EL (cell line): ENCODE measurements at regions not wholly inside any gene's neighbourhood (a gene's known extent, or its start where the extent isn't known, plus 50 kb on each side); places are given as distances from the start of the nearest gene placed in this dataset.
A peak's percentile ranks its signal among the peaks of the same experiment; 100 is the strongest.
"Not testable (repeated sequence)": the region's sequence is repeated elsewhere in the genome, so short reads cannot be mapped to it uniquely, and the experiment has no call there.

ENCODE experiments used
- DNase-seq: peaks from one replicate; pipeline ENCODE4 v3.0.0-alpha.2; 2016

GRCh38 chr14:85016496-85016895 lies 513.4 kb upstream of the FLRT2 start:
- DNase-seq = no peak

DNA sequence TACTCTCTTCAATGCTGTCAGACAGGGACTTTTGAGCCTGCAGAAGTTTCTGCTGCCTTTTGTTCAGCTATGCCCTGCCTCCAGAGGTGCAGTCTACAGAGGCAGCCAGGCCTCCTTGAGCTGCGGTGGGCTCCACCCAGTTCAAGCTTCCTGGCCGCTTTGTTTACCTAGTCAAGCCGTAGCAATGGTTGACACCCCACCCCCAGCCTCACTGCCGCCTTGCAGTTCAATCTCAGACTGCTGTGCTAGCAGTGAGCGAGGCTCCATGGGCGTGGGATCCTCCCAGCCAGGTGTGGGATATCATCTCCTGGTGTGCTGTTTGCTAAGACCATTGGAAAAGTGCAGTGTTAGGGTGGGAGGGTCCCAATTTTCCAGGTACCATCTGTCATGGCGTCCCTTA lies 506.1 kb upstream of the FLRT2 start:
- not testable (repeated sequence) for DNase-seq

- DNase-seq = peak; percentile 2
Measured at GRCh38 chr14:85024931-85025330, 505.0 kb upstream of the FLRT2 start.

DNA sequence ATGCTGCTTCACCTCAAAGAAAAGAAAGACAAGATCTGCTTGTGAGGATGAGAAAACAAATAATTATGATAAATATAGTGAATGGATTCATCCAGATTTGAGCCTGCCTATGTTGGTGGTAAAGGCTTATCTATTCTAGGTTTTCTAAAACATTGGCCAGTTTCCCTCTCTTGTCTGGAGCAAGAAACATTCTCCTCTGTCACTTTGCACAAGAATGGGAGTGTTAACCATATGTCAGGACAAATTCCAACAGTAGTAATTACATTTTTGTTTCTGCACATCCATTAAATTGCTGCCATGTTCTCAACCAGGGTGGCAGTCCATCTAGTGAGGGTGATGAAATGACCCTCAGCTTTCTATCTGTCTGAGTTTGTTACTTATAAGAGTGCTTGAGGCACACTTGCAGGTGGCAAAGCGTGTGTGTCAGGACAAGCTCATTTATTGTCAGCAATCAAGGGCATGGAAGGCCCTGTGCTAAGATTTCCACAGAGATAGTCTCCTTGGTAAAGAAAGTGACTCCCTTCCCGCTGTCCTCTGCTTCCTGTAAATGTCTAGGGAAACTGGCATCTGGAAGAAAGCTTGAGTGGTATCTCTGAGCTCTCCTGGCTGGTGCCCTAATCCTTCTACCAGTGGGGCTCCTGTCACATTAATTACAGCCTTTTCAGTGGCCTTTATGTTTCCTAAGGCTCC lies 502.1 kb upstream of the FLRT2 start:
- no peak for DNase-seq

GRCh38 chr14:85037411-85037810 lies 492.5 kb upstream of the FLRT2 start:
- peak; percentile 31 for DNase-seq

DNA sequence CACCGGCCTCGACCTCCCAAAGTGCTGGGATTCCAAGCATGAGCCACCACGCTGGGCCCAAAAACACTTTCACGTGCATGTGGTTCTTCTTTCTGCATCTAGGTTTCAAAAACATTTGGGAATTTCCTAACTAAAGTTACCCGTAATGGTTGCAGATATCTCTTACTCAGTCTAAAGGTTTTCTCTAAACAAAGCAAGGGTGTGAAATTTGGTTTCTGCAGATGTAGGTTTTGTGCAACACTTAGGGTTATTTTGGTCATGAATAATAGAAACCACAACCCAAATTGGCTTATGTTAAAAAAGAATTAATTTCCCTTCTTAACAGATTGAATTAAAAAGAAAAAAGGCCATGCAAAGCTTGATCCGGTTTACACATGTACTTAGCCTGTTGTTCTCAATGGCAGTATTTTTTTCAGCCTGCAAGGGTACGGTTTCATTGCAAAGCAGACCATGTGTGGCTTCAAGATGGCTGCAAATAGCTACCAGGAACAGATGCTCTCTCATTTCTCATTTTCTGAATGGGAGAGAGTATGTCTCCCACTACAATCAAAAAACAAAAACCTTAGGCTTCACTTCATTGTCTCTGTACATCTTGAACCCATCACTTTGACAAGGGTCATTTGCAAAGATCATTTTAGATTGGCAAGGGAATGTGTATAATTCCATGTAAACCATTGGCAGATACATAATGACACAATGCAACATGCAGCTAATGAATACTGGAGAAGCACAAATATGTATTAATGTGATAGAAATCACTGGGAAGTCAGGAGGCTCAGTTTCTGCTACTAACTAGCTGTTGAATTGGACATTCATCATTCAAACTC lies 491.2 kb upstream of the FLRT2 start:
- no peak for DNase-seq

DNA sequence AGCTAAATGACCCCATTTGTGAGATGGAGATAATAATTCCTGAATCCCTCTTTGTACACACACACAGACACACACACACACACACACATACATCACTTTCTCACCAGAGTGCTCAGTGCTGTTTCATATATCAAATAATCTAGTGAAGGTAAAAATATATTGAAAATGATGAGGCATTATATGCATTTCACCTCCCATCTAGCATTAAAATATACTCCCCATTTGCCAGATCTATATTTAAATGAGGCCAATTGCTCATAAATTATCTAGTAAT lies 490.7 kb upstream of the FLRT2 start:
- DNase-seq = no peak

DNA sequence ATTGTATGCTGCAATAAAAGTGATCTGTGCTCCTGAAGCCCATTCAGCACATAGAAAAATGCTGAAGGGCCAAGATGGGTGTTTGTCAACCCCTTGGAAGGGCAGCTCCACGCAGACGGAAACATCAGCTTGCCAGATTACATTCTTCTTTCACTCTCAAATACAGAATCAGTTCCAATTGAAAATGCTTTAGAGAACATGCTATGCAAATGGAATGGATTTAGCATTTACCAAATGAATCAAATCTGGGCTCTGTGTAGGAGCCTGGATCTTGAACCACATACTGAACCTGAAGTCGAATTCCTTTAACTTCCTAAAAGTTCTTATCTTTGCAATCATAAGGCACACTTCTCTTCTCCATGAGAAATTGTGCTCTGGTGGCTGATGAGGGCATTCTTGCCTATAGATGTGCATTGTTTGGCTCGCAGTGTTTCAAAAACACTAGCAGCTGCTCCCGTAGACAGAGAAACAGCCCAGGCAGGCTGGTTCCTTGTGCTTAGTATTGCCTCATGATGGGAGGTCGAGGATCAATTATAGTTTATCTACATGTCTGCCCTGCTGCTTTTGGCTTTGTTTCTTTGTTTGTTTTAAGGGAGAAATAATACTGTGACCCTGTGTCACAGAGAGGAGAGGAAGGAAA lies 489.8 kb upstream of the FLRT2 start:
- DNase-seq = no peak

- no peak for DNase-seq
Measured at GRCh38 chr14:85041618-85042017, 488.3 kb upstream of the FLRT2 start.

- no peak for DNase-seq
Measured at GRCh38 chr14:85042301-85042700, 487.6 kb upstream of the FLRT2 start.

DNA sequence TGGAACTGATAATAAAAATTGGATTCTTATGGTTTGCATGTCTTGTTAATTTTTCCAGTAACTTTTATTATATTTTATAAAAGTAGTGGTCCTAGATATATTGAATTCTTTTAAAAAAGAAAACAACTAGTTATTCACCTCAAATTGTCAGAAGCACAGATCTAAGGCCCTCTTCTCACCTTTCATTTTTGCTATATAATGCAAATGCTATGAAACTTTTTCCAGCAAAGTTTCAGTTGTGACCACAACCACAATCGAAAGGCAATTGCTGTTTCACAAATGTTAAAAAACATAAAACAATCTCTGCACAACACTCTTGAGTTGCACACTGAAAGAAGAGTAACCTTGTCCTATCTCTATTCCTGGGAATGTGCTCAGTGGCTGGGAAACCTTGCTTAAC lies 479.8 kb upstream of the FLRT2 start:
- no peak for DNase-seq

- no peak for DNase-seq
Measured at GRCh38 chr14:85052646-85053045, 477.3 kb upstream of the FLRT2 start.

DNA sequence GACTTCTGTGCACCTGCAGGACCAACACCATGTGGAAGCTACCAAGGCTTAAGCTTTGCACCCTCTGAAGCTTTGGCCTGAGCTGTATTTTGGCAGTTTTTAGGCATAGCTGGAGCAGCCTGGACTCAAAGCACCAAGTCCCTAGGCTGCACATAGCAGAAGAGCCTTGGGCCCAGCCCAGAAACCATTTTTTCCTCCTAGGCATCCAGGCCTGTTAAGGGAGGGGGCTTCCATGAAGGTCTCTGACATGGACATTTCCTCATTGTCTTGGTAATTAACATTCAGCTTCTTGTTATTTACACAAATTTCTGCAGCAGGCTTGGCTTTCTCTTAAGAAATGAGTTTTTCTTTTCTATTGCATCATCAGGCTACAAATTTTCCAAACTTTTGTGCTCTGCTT lies 475.8 kb upstream of the FLRT2 start:
- no peak for DNase-seq

DNA sequence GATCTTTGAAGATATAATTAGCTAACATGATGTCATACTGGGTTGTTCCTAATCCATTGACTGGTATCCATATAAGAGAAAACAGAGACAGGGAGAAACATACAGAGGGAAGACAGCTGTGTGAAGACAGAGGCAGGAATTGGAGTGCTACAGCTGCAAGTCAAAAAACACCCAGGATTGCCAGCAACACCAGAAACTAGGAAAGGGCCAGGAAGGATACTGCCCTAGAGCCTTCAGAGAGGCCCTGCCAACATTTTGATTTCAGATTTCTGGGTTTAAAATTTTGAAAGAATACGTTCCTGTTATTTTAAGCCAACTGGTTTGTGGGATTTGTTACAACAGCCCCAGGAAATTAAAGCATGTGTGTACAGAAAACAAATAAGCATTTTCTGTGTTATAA lies 473.7 kb upstream of the FLRT2 start:
- DNase-seq = no peak

DNA sequence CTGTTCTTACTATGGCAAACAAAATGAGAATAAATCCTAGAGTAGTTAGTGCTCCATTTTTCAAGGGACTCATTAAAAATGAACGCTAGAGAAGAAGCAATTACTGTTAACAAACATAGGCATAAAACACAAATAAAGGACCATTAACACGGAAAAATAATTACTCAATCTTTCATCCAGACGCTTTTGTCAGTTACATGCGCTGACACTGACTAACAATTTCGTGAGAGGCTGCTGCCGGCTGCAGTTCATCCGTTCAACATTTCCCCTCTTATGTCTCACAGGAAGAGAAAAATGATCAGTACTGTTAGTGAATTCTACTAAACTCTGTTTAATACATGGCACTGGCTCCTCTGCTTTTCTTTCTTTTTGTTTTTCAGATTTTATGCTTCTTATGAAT lies 472.7 kb upstream of the FLRT2 start:
- DNase-seq = no peak

- no peak for DNase-seq
Measured at GRCh38 chr14:85058150-85058549, 471.8 kb upstream of the FLRT2 start.

DNA sequence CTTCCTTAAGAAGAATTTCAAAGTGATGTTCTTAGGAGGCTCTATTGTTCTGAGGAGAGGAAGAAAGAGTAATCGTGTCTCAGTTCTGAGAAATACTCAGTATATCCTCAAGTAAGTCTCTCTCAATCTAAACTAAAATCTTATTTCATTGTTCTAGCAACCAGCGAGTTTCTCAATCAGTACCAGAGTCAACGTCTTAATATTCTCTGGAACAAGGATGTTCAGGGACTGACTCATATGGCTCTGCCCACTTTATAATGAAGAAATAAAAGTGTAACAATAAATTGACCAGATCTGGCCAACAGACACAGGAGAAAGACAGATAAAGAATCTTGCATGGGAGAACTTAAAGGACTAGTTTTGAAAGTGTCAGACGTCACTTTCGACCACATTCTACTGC lies 469.8 kb upstream of the FLRT2 start:
- DNase-seq = no peak

- no peak for DNase-seq
Measured at GRCh38 chr14:85061256-85061655, 468.7 kb upstream of the FLRT2 start.

DNA sequence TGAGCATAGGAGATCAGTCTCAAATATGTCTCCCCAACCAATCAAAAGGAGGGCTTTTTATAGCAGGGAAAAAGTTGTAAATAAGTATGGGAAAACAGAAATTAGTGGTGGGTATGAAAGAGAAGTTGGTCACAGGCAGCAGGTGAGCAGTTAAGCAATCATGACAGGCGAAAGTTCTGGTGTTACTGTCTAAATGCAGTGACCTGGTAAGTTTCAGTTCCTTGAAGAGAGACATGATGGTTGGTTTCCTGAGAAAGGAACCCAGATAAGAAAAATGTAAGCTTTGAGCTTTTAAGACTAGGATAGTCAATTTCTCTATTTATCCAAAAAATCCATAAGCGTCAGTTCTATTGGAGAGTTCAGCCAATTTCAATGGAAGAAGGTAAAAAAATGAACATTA lies 466.2 kb upstream of the FLRT2 start:
- DNase-seq = no peak

DNA sequence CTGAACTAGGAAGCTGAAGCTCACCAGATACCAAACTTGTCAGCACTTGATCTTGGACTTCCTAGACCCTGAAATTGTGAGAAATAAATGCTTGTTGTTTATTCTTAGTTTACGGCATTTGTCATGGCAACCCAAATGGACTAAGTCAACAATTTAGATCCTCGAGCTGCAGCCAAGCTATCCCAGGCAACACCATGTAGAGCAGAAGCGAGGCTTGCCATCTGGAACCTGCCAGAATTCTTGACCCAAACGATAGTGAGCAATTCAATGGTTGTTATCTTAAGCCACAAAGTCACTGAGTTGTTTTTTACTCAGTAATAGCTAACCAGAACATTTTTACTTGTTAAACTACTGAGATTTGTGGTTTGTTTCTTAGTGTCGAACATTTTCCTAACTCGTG lies 458.5 kb upstream of the FLRT2 start:
- DNase-seq = no peak

GRCh38 chr14:85074955-85075354 lies 455.0 kb upstream of the FLRT2 start:
- no peak for DNase-seq

- DNase-seq = no peak
Measured at GRCh38 chr14:85075694-85076476, 454.1 kb upstream of the FLRT2 start.

- DNase-seq = peak; percentile 6
Measured at GRCh38 chr14:85077716-85078115, 452.2 kb upstream of the FLRT2 start.
